CD14-positive monocyte (primary cell): ENCODE measurements at regions not wholly inside any gene's neighbourhood (a gene's known extent, or its start where the extent isn't known, plus 50 kb on each side); places are given as distances from the start of the nearest gene placed in this dataset.

Experiments
- DNase-seq, 3 donors: peaks; one replicate each; pipeline ENCODE4 v3.0.0-alpha.2; 2011 to 2022
- H2AFZ ChIP-seq: 2 replicates; pipeline ENCODE4 v1.6.0; 2012; ENCODE audit warnings: mild to moderate bottlenecking, low read depth, low read length, inconsistent platforms; ENCODE audit not compliant: insufficient read depth, poor library complexity, severe bottlenecking
- H3K27ac ChIP-seq, 2 donors: 1 replicate in 1 of 2; 2 replicates in 1 of 2; pipeline ENCODE4 v1.5.1; 2012 to 2013; ENCODE audit warnings: low read length in 2 of 2, control low read depth in 1 of 2, inconsistent platforms in 1 of 2, low read depth in 1 of 2, mild to moderate bottlenecking in 1 of 2
- H3K27me3 ChIP-seq, 2 donors: one replicate each; pipeline versions ENCODE4 v1.6.0 to v1.6.1; 2011 to 2013; ENCODE audit warnings: low read length in 2 of 2; ENCODE audit not compliant: control insufficient read depth in 2 of 2, insufficient read depth in 2 of 2
- H3K36me3 ChIP-seq, 2 donors: replicated peaks in 1 of 2; 1 replicate in 1 of 2; 2 replicates in 1 of 2; pipeline versions ENCODE4 v1.5.1 to v1.6.1; 2012 to 2013; ENCODE audit warnings: low read length in 2 of 2, control low read depth in 1 of 2, inconsistent platforms in 1 of 2, mild to moderate bottlenecking in 1 of 2; ENCODE audit not compliant: insufficient read depth in 2 of 2, control insufficient read depth in 1 of 2
- H3K4me1 ChIP-seq, 2 donors: 1 replicate in 1 of 2; 2 replicates in 1 of 2; pipeline versions ENCODE4 v1.5.1 to v1.6.1; 2012 to 2013; ENCODE audit warnings: low read length in 2 of 2, control low read depth in 1 of 2, inconsistent platforms in 1 of 2, mild to moderate bottlenecking in 1 of 2, moderate library complexity in 1 of 2; ENCODE audit not compliant: insufficient read depth in 2 of 2, control insufficient read depth in 1 of 2
- H3K4me2 ChIP-seq: replicated peaks from 2 replicates; pipeline ENCODE3; 2012; ENCODE audit warnings: low read length, moderate library complexity, mild to moderate bottlenecking; ENCODE audit not compliant: poor library complexity, severe bottlenecking; ENCODE audit errors: extremely low read depth
- H3K4me3 ChIP-seq, 3 experiments: fragments of 200-600 bp in 1 of 3; sonication (generic) in 1 of 3; replicated peaks in 1 of 3; 1 replicate in 2 of 3; 2 replicates in 1 of 3; pipeline ENCODE4 v1.5.1; 2011 to 2013; ENCODE audit warnings: low read length in 3 of 3, mild to moderate bottlenecking in 3 of 3, control low read depth in 2 of 3, low read depth in 2 of 3, inconsistent platforms in 1 of 3, moderate library complexity in 1 of 3
- H3K79me2 ChIP-seq: 2 replicates; pipeline ENCODE4 v1.6.0; 2012; ENCODE audit warnings: mild to moderate bottlenecking, control low read depth, inconsistent platforms, low read length, moderate library complexity; ENCODE audit not compliant: insufficient read depth
- H3K9ac ChIP-seq: 2 replicates; pipeline ENCODE4 v1.6.0; 2017; ENCODE audit warnings: low read length, mild to moderate bottlenecking; ENCODE audit not compliant: insufficient read depth, poor library complexity, severe bottlenecking
- H3K9me3 ChIP-seq, 2 donors: replicated peaks in 1 of 2; 1 replicate in 1 of 2; 2 replicates in 1 of 2; pipeline versions ENCODE4 v1.5.1 to v1.6.1; 2012 to 2013; ENCODE audit warnings: low read length in 2 of 2, control low read depth in 1 of 2; ENCODE audit not compliant: control insufficient read depth in 1 of 2, insufficient read depth in 1 of 2
- H4K20me1 ChIP-seq: 2 replicates; pipeline ENCODE4 v1.6.0; 2012; ENCODE audit warnings: mild to moderate bottlenecking, low read length, control low read depth, moderate library complexity; ENCODE audit not compliant: insufficient read depth
- H3K27ac Mint-ChIP-seq, 7 donors: one replicate each; pipeline ENCODE4 v1.8.0; 2020; ENCODE audit warnings: mild to moderate bottlenecking in 7 of 7, mixed read lengths in 7 of 7, moderate library complexity in 6 of 7, inconsistent platforms in 2 of 7
- H3K27me3 Mint-ChIP-seq, 3 donors: one replicate each; pipeline ENCODE4 v1.8.0; 2021 to 2022; ENCODE audit warnings: low read depth in 3 of 3, mild to moderate bottlenecking in 3 of 3, mixed read lengths in 3 of 3, moderate library complexity in 3 of 3, inconsistent platforms in 1 of 3
- H3K36me3 Mint-ChIP-seq, 2 donors: one replicate each; pipeline ENCODE4 v1.8.0; 2020; ENCODE audit warnings: mixed read lengths in 2 of 2, inconsistent platforms in 1 of 2, mild to moderate bottlenecking in 1 of 2
- H3K4me1 Mint-ChIP-seq: one replicate; pipeline ENCODE4 v1.8.0; 2020; ENCODE audit warnings: mild to moderate bottlenecking, mixed read lengths
- H3K4me3 Mint-ChIP-seq, 2 donors: one replicate each; pipeline ENCODE4 v1.8.0; 2020; ENCODE audit warnings: mild to moderate bottlenecking in 2 of 2, mixed read lengths in 2 of 2, moderate library complexity in 1 of 2
- H3K9me3 Mint-ChIP-seq, 7 donors: one replicate each; pipeline ENCODE4 v1.8.0; 2020 to 2022; ENCODE audit warnings: mixed read lengths in 7 of 7, mild to moderate bottlenecking in 6 of 7, moderate library complexity in 6 of 7, inconsistent platforms in 2 of 7
- WGBS: methylation state at CpG from one replicate; pipeline ENCODE4 v1.1.5; 2013; ENCODE audit warnings: missing lambda C conversion rate; ENCODE audit not compliant: insufficient coverage; 5-methylcytosine and 5-hydroxymethylcytosine counted together
- intact Hi-C, 2 donors: fragments of 100-400 bp; cut with micrococcal nuclease; formaldehyde crosslinking; loops; one replicate each; pipeline versions ENCODE4 v1.15.0 to v1.15.1; 2023
- TF ChIP-seq, protein P1 (sequence below): fragments of 200-600 bp; IDR thresholded peaks from one replicate; pipeline ENCODE4 v1.8.0; 2022; ENCODE audit warnings: antibody characterized with exemption, mild to moderate bottlenecking

DNA sequence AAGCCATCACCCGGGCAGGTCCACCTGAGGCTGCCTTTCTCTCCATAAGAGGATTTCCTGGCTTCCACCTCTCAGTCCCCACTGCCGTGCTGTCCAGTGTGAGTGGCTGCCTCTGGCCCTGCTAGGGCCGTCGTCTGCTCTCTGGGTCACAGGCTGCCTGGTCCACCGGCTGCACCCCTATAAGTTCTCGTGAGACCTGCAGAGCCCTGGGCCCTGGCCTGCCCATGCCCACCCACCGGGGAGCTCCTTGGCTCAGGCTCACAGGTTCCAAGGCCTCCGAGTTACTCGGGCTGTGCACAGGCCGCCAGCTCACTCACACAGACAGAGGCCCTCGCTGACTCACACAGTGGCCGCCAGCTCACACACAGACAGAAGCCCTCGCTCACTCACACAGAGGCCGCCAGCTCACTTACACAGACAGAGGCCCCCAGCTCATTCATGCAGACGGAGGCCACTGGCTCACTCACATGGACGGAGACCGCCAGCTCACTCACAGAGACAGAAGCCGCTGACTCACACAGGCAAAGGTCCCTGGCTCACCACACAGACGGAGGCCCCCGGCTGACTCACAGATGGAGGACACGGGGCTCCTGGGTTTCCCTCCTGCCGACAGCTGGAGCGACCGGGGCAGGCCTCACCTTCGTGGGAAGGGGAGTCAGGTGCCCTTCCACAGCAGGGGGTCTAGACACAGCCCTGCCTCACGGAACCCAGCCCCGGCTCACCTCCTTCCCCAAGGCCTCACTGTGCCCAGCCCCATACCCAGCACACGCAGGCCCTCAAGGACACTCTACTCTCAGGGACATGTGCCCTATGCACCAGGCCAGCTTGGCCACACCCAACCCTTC, 334.1 kb upstream of the MYT1L start:
- Mint-ChIP-seq H3K27me3 (peaks cover 0 to 3% (median 2%) of the 10 kb centered on the region in 3 donors), H3K9me3 (peaks cover 2 to 7% (median 5%) of the 10 kb centered on the region in 7 donors), H3K36me3 (no peaks in the 10 kb centered on the region), H3K27ac (no peak overlapping the region), H3K4me1 (no peaks in the 10 kb centered on the region), H3K4me3 (no peak overlapping the region)
- DNase-seq, result no peak
- 92% methylated on average over 27 of the region's 28 CpGs for WGBS
- TF ChIP-seq, protein P1, sequence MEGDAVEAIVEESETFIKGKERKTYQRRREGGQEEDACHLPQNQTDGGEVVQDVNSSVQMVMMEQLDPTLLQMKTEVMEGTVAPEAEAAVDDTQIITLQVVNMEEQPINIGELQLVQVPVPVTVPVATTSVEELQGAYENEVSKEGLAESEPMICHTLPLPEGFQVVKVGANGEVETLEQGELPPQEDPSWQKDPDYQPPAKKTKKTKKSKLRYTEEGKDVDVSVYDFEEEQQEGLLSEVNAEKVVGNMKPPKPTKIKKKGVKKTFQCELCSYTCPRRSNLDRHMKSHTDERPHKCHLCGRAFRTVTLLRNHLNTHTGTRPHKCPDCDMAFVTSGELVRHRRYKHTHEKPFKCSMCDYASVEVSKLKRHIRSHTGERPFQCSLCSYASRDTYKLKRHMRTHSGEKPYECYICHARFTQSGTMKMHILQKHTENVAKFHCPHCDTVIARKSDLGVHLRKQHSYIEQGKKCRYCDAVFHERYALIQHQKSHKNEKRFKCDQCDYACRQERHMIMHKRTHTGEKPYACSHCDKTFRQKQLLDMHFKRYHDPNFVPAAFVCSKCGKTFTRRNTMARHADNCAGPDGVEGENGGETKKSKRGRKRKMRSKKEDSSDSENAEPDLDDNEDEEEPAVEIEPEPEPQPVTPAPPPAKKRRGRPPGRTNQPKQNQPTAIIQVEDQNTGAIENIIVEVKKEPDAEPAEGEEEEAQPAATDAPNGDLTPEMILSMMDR, result no peak
- no peaks in the 10 kb centered on the region for H3K79me2 ChIP-seq
- no peaks in the 10 kb centered on the region for H3K9me3 ChIP-seq
- no peaks in the 10 kb centered on the region for H3K27me3 ChIP-seq
- no peak overlapping the region for H2AFZ ChIP-seq
- intact Hi-C loops, result no loop called here
- no peak overlapping the region for H3K27ac ChIP-seq
- H4K20me1 ChIP-seq, result no peaks in the 10 kb centered on the region
- H3K4me2 ChIP-seq, result no peak overlapping the region
- H3K36me3 ChIP-seq, result no peaks in the 10 kb centered on the region
- no peak overlapping the region for H3K4me3 ChIP-seq
- H3K9ac ChIP-seq, result no peak overlapping the region
- H3K4me1 ChIP-seq, result no peaks in the 10 kb centered on the region

DNA sequence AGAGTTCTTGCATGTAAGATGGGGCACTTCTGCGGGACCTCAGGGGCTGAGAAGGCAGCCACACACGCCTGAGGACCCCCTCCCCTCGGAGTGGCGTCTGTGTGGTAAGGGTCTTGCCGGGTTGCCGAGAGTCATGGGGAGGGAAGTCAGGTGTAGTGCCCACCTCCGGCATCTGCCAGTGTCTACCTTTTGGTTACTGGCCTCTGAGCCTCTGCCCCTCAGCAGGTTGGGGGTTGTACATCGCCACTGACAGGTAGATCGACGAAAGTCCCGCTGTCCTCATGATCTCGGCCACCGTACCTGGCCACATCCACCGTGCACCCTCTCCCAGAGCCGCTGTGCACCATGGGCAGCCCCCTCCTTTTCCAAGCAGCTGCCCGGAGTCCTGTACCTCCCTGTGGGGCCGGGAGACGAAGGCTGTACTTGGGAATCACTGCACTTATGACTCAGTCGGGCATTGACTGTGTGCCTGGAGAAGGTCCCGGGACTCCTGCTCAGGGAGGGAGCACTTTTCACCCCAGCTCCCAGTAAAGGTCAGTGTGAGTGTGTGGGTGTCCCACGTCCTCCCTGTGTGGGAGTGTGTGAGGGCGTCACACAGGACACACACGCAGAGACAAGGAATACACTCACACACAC, 332.4 kb upstream of the MYT1L start:
- H3K27ac Mint-ChIP-seq, result no peak overlapping the region
- no peak overlapping the region for H3K4me2 ChIP-seq
- intact Hi-C loops, result no loop called here
- H4K20me1 ChIP-seq, result no peaks in the 10 kb centered on the region
- H3K79me2 ChIP-seq, result no peaks in the 10 kb centered on the region
- H3K4me1 ChIP-seq, result no peaks in the 10 kb centered on the region
- no peaks in the 10 kb centered on the region for H3K36me3 ChIP-seq
- peaks cover 6 to 9% of the 10 kb centered on the region in 2 donors for H3K9me3 ChIP-seq
- H3K36me3 Mint-ChIP-seq, result no peaks in the 10 kb centered on the region
- H3K9me3 Mint-ChIP-seq, result peaks cover 8 to 17% (median 12%) of the 10 kb centered on the region in 7 donors
- no peak overlapping the region for H3K9ac ChIP-seq
- no peak for DNase-seq
- peaks cover 0 to 3% (median 2%) of the 10 kb centered on the region in 3 donors for H3K27me3 Mint-ChIP-seq
- H3K27ac ChIP-seq, result no peak overlapping the region
- WGBS, result 86% methylated on average over 13 of the region's 23 CpGs
- no peak overlapping the region for H3K4me3 ChIP-seq
- no peaks in the 10 kb centered on the region for H3K4me1 Mint-ChIP-seq
- TF ChIP-seq, protein P1, result no peak
- no peak overlapping the region for H2AFZ ChIP-seq
- H3K27me3 ChIP-seq, result no peaks in the 10 kb centered on the region
- no peak overlapping the region for H3K4me3 Mint-ChIP-seq
